ENCODE measurements at regions not wholly inside any gene's neighbourhood (a gene's known extent, or its start where the extent isn't known, plus 50 kb on each side); places are given as distances from the start of the nearest gene placed in this dataset.

DNA sequence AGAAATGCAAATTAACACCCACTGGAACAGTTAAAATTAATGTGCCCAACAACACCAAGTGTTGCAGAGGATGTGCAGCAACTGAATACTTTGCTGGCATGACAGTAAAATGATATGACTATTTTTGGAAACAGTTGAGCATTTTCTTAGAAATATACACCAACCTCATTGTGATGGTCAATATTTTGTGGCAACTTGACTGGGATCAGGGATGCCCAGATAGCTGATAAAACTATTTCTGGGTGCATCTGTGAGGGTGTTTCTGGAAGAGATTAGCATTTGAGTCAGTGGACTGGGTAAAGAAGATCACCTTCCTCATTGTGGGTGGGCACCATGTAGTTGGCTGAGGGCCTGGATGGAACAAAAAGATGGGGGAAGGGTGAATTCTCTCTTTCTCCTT, 57.9 kb downstream of the RPLP1 start:
- no peak for DNase-seq (ENCODE audit: low spot score)
- H3K9ac ChIP-seq (ENCODE audit: low read depth in 1 of 2, low read length in 2 of 2) = no peak overlapping the region
- H3K4me1 ChIP-seq (ENCODE audit: control insufficient read depth in 4 of 4, insufficient read depth in 4 of 4, low read length in 3 of 4) = no peaks in the 10 kb centered on the region
- H3K4me3 ChIP-seq (ENCODE audit: low read depth in 1 of 3, low read length in 3 of 3) = no peak overlapping the region
- no peak overlapping the region for H3K27ac ChIP-seq (ENCODE audit: low read depth in 1 of 2, low read length in 2 of 2)
- no peaks in the 10 kb centered on the region for H3K36me3 ChIP-seq (ENCODE audit: control insufficient read depth in 4 of 4, insufficient read depth in 3 of 4, low read depth in 1 of 4, low read length in 3 of 4)
- TF ChIP-seq, protein P1, sequence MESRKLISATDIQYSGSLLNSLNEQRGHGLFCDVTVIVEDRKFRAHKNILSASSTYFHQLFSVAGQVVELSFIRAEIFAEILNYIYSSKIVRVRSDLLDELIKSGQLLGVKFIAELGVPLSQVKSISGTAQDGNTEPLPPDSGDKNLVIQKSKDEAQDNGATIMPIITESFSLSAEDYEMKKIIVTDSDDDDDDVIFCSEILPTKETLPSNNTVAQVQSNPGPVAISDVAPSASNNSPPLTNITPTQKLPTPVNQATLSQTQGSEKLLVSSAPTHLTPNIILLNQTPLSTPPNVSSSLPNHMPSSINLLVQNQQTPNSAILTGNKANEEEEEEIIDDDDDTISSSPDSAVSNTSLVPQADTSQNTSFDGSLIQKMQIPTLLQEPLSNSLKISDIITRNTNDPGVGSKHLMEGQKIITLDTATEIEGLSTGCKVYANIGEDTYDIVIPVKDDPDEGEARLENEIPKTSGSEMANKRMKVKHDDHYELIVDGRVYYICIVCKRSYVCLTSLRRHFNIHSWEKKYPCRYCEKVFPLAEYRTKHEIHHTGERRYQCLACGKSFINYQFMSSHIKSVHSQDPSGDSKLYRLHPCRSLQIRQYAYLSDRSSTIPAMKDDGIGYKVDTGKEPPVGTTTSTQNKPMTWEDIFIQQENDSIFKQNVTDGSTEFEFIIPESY (IDR thresholded peaks at IDR 0.05) = no peak
- no peak for TF ChIP-seq RXRA (IDR thresholded peaks at IDR 0.05)
- no peak for TF ChIP-seq RAD21 (IDR thresholded peaks at IDR 0.05)
- TF ChIP-seq, protein P2, sequence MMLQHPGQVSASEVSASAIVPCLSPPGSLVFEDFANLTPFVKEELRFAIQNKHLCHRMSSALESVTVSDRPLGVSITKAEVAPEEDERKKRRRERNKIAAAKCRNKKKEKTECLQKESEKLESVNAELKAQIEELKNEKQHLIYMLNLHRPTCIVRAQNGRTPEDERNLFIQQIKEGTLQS (IDR thresholded peaks at IDR 0.05) = no peak
- no peak for TF ChIP-seq TAF1 (conservative IDR thresholded peaks at IDR 0.05)
- TF ChIP-seq, protein P3, sequence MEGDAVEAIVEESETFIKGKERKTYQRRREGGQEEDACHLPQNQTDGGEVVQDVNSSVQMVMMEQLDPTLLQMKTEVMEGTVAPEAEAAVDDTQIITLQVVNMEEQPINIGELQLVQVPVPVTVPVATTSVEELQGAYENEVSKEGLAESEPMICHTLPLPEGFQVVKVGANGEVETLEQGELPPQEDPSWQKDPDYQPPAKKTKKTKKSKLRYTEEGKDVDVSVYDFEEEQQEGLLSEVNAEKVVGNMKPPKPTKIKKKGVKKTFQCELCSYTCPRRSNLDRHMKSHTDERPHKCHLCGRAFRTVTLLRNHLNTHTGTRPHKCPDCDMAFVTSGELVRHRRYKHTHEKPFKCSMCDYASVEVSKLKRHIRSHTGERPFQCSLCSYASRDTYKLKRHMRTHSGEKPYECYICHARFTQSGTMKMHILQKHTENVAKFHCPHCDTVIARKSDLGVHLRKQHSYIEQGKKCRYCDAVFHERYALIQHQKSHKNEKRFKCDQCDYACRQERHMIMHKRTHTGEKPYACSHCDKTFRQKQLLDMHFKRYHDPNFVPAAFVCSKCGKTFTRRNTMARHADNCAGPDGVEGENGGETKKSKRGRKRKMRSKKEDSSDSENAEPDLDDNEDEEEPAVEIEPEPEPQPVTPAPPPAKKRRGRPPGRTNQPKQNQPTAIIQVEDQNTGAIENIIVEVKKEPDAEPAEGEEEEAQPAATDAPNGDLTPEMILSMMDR (IDR thresholded peaks at IDR 0.05; ENCODE audit: low read depth, low read length, missing input control) = no peak
- no peak for TF ChIP-seq JUND (IDR thresholded peaks at IDR 0.05)
- no peak for TF ChIP-seq EGR1 (IDR thresholded peaks at IDR 0.05; ENCODE audit: low read depth in 2 of 2)
- TF ChIP-seq NR2F2 (IDR thresholded peaks at IDR 0.05) = no peak
- no peak for TF ChIP-seq FOXA1 (IDR thresholded peaks at IDR 0.05)
- no peak for TF ChIP-seq FOXA2 (IDR thresholded peaks at IDR 0.05)
- TF ChIP-seq HNF4G (IDR thresholded peaks at IDR 0.05) = no peak
- no peak for TF ChIP-seq HNF4A (conservative IDR thresholded peaks at IDR 0.05)
- no peaks in the 10 kb centered on the region for H3K9me3 ChIP-seq (ENCODE audit: control insufficient read depth in 4 of 4, low read length in 3 of 4)
- no peaks in the 10 kb centered on the region for H3K27me3 ChIP-seq (ENCODE audit: control insufficient read depth in 4 of 4, insufficient read depth in 4 of 4, low read length in 3 of 4)

DNA sequence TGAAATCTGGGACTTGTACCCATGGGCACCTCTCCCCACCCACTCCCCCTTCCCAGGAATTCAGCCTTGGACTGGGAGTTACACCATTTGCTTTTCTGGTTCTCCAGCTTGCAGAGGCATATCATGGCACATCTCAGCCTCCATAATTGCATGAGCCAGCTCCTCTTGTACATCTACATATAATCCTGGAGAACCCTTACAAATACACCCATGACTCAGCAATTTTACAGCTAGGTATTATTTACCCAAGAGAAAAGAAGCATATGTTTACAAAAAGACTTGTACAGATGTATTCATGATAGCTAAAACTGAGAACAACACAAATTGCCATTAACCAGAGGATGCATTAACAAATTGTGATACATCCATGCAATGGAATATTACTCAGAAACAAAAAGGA, 58.4 kb downstream of the RPLP1 start:
- H3K36me3 ChIP-seq (ENCODE audit: control insufficient read depth in 4 of 4, insufficient read depth in 3 of 4, low read depth in 1 of 4, low read length in 3 of 4) = no peaks in the 10 kb centered on the region
- no peaks in the 10 kb centered on the region for H3K9me3 ChIP-seq (ENCODE audit: control insufficient read depth in 4 of 4, low read length in 3 of 4)
- DNase-seq (ENCODE audit: low spot score) = no peak
- no peak overlapping the region for H3K4me3 ChIP-seq (ENCODE audit: low read depth in 1 of 3, low read length in 3 of 3)
- H3K4me1 ChIP-seq (ENCODE audit: control insufficient read depth in 4 of 4, insufficient read depth in 4 of 4, low read length in 3 of 4) = no peaks in the 10 kb centered on the region
- no peak overlapping the region for H3K9ac ChIP-seq (ENCODE audit: low read depth in 1 of 2, low read length in 2 of 2)
- H3K27ac ChIP-seq (ENCODE audit: low read depth in 1 of 2, low read length in 2 of 2) = no peak overlapping the region
- TF ChIP-seq YY1 (IDR thresholded peaks at IDR 0.05) = no peak
- TF ChIP-seq, protein P4, sequence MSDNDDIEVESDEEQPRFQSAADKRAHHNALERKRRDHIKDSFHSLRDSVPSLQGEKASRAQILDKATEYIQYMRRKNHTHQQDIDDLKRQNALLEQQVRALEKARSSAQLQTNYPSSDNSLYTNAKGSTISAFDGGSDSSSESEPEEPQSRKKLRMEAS (IDR thresholded peaks at IDR 0.05) = no peak
- TF ChIP-seq, protein P1 (IDR thresholded peaks at IDR 0.05) = no peak
- TF ChIP-seq, protein P3 (IDR thresholded peaks at IDR 0.05; ENCODE audit: low read depth, low read length, missing input control) = no peak
- TF ChIP-seq RXRA (IDR thresholded peaks at IDR 0.05) = no peak
- TF ChIP-seq, protein P5, sequence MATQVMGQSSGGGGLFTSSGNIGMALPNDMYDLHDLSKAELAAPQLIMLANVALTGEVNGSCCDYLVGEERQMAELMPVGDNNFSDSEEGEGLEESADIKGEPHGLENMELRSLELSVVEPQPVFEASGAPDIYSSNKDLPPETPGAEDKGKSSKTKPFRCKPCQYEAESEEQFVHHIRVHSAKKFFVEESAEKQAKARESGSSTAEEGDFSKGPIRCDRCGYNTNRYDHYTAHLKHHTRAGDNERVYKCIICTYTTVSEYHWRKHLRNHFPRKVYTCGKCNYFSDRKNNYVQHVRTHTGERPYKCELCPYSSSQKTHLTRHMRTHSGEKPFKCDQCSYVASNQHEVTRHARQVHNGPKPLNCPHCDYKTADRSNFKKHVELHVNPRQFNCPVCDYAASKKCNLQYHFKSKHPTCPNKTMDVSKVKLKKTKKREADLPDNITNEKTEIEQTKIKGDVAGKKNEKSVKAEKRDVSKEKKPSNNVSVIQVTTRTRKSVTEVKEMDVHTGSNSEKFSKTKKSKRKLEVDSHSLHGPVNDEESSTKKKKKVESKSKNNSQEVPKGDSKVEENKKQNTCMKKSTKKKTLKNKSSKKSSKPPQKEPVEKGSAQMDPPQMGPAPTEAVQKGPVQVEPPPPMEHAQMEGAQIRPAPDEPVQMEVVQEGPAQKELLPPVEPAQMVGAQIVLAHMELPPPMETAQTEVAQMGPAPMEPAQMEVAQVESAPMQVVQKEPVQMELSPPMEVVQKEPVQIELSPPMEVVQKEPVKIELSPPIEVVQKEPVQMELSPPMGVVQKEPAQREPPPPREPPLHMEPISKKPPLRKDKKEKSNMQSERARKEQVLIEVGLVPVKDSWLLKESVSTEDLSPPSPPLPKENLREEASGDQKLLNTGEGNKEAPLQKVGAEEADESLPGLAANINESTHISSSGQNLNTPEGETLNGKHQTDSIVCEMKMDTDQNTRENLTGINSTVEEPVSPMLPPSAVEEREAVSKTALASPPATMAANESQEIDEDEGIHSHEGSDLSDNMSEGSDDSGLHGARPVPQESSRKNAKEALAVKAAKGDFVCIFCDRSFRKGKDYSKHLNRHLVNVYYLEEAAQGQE (IDR thresholded peaks at IDR 0.05) = no peak
- TF ChIP-seq TAF1 (conservative IDR thresholded peaks at IDR 0.05) = no peak
- TF ChIP-seq NR2F2 (IDR thresholded peaks at IDR 0.05) = no peak
- no peak for TF ChIP-seq RAD21 (IDR thresholded peaks at IDR 0.05)
- no peak for TF ChIP-seq HNF4G (IDR thresholded peaks at IDR 0.05)
- no peak for TF ChIP-seq SP1 (IDR thresholded peaks at IDR 0.05)
- H3K27me3 ChIP-seq (ENCODE audit: control insufficient read depth in 4 of 4, insufficient read depth in 4 of 4, low read length in 3 of 4) = no peaks in the 10 kb centered on the region

Data from liver (tissue), 7 donors.